ENCODE measurements at regions not wholly inside any gene's neighbourhood (a gene's known extent, or its start where the extent isn't known, plus 50 kb on each side); places are given as distances from the start of the nearest gene placed in this dataset.

DNA sequence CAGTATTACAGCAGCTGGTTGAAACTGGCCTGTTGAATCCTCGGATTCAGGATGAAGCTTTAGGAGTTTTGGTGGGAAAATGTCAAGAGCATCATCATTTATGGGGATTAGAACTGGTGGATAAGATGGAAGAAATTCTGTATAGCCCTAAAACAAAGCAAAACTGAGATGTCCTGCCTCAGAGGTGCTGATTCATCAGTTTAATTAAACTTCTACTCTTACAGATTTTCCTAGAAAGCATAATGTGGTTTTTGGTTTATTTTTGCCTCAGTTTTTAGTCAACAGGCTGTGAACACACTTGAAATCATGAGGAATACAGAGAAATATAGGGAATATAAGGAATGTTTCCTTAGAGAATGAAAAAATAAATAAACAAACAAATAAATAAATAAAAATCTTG, 228.7 kb upstream of the POU3F2 start:
- TF ChIP-seq, protein P1, sequence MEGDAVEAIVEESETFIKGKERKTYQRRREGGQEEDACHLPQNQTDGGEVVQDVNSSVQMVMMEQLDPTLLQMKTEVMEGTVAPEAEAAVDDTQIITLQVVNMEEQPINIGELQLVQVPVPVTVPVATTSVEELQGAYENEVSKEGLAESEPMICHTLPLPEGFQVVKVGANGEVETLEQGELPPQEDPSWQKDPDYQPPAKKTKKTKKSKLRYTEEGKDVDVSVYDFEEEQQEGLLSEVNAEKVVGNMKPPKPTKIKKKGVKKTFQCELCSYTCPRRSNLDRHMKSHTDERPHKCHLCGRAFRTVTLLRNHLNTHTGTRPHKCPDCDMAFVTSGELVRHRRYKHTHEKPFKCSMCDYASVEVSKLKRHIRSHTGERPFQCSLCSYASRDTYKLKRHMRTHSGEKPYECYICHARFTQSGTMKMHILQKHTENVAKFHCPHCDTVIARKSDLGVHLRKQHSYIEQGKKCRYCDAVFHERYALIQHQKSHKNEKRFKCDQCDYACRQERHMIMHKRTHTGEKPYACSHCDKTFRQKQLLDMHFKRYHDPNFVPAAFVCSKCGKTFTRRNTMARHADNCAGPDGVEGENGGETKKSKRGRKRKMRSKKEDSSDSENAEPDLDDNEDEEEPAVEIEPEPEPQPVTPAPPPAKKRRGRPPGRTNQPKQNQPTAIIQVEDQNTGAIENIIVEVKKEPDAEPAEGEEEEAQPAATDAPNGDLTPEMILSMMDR (conservative IDR thresholded peaks at IDR 0.05; ENCODE audit: low read depth, low read length): no peak
- no peak for TF ChIP-seq EZH2 (IDR thresholded peaks at IDR 0.05; ENCODE audit: borderline replicate concordance, low read depth, low read length, poor library complexity, severe bottlenecking)
